ENCODE measurements at regions not wholly inside any gene's neighbourhood (a gene's known extent, or its start where the extent isn't known, plus 50 kb on each side); places are given as distances from the start of the nearest gene placed in this dataset.
"Not testable (repeated sequence)": the region's sequence is repeated elsewhere in the genome, so short reads cannot be mapped to it uniquely, and the experiment has no call there.

- in situ Hi-C loops (cut with MboI; ENCODE audit: low sequenced_read_pairs), result no loop called here
These were observed 313.1 kb downstream of the SV2B start for GRCh38 chr15:91413142-91413541.

GRCh38 chr15:91414124-91414523, 314.1 kb downstream of the SV2B start:
- in situ Hi-C loops (cut with MboI; ENCODE audit: low sequenced_read_pairs), result no loop called here

DNA sequence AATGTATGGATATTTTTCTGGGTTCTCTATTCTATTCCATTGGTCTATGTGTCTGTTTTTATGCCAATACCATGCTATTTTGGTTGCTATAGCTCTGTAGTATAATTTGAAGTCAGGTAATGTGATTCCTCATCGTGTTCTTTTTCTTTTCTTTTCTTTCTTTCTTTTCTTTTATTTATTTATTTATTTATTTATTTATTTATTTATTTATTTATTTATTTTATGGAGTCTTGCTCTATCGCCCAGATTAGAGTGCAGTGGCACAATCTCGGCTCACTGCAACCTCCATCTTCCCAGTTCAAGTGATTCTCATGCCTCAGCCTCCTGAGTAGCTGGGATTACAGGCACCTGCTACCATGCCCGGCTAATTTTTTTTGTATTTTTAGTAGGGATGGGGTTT, 315.2 kb downstream of the SV2B start:
- in situ Hi-C loops (cut with MboI; ENCODE audit: low sequenced_read_pairs), result not testable (repeated sequence)

DNA sequence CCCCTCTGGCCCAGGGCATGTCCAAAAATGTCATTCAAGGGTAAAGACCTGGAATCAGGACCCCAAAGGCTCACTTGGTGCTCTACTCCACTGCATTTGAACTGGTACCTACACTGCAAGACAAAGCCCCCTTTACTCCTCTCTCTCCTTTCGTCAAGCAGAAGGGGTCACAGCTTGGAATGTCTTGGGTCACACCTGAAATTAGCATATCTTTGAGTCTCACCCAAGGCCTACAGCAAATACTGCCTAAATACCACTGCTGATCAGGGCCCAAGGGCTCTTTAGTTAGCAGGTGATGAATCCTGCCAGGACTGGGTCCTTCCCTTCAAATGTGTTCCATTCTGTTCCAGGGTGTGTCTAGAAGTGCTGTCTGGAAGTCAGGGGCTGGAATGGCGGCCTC, 320.6 kb downstream of the SV2B start:
- in situ Hi-C loops (cut with MboI; ENCODE audit: low sequenced_read_pairs), result no loop called here

- in situ Hi-C loops (cut with MboI; ENCODE audit: low sequenced_read_pairs), result no loop called here
These were observed 322.7 kb downstream of the SV2B start for GRCh38 chr15:91422797-91423196.

DNA sequence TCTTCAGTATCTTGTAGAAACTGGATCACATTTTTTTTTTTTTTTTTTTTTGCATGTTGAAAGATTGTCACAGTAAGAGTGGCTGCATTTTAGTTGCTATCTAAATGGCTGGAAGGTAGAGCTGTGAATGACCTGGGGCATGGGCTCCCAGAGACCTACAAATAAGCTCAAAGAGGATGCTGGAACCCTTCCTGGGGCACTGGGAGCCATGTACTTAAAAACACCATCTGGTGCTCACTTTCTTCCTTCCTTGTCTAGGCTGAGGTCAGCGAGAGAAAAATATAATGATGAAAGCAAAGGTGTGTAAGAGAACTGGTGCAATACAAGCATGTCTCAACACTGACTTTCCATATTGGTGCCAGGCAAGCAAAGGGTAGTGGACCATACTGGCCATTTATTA, 323.9 kb downstream of the SV2B start:
- in situ Hi-C loops (cut with MboI; ENCODE audit: low sequenced_read_pairs), result no loop called here

GRCh38 chr15:91426412-91426811, 326.4 kb downstream of the SV2B start:
- in situ Hi-C loops (cut with MboI; ENCODE audit: low sequenced_read_pairs), result no loop called here

GRCh38 chr15:91429973-91430372, 329.9 kb downstream of the SV2B start:
- in situ Hi-C loops (cut with MboI; ENCODE audit: low sequenced_read_pairs), result no loop called here

DNA sequence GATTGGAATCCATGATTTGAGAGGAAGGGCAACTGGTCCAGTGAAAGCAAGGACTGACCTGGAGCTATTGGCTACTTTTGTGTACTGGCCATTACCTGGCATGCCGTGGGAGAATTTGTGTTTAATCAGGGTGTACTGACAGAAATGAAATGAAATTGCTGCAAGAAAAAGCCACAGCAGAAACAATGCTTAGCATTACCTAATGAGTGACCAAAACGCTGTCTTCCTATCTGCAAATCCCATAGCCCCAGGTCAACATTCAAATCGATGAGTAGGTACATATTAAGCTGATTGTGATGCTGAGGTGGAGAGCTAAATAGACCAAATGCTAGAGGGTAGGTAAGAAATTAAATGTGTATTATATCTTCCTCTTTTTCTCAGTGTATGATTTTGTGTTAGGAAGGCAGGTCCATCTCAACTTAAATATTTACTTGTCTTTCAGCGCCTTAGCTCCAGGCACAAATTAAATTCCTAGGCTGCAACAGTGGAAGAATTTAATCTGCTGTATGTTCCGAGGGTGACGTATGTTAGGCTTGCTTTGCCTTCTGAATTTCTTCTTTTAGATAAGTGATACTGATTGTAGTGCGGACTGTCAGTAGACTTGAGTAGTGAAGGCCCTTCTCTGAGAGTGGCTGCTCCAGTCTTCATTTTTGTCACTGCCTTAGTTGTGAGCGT, 331.1 kb downstream of the SV2B start:
- in situ Hi-C loops (cut with MboI; ENCODE audit: low sequenced_read_pairs), result no loop called here

GRCh38 chr15:91435113-91435512, 335.1 kb downstream of the SV2B start:
- in situ Hi-C loops (cut with MboI; ENCODE audit: low sequenced_read_pairs), result no loop called here

GRCh38 chr15:91444656-91445055, 344.6 kb downstream of the SV2B start:
- in situ Hi-C loops (cut with MboI; ENCODE audit: low sequenced_read_pairs), result no loop called here

- in situ Hi-C loops (cut with MboI; ENCODE audit: low sequenced_read_pairs), result no loop called here
These were observed 345.7 kb downstream of the SV2B start for GRCh38 chr15:91445695-91446228.

DNA sequence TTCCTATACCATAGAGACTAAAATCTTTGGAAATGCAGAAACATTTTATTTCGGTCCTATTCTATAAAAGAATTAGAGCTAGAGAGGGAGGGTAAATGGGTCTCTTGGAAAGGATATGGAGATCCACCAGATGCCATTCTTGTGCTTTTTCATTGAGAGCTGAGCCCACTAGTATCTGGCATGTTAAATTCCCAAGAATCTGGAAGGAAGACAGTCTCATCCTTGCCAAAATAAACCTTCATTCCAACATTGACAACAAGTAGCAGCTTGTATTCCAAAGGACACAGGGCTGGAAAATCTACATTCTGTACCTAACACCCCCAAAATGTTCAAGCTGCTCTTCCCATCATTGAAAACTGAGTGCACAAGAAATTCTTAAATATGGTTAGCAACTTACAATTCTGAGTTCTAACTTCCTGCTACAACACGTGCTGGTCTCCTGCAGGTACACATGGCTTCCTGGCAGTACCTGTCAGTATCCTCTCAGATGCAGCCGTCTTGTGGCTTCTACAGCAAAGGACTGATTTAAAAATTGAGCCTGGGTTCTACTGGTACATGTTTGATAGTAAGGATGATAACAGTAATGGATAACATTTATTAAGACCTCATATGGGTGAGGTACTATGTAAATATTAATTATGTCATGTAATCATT, 348.1 kb downstream of the SV2B start:
- in situ Hi-C loops (cut with MboI; ENCODE audit: low sequenced_read_pairs), result no loop called here

- in situ Hi-C loops (cut with MboI; ENCODE audit: low sequenced_read_pairs), result not testable (repeated sequence)
These were observed 353.3 kb downstream of the SV2B start for GRCh38 chr15:91453376-91453775.

GRCh38 chr15:91456251-91456718, 356.2 kb downstream of the SV2B start:
- in situ Hi-C loops (cut with MboI; ENCODE audit: low sequenced_read_pairs), result no loop called here

DNA sequence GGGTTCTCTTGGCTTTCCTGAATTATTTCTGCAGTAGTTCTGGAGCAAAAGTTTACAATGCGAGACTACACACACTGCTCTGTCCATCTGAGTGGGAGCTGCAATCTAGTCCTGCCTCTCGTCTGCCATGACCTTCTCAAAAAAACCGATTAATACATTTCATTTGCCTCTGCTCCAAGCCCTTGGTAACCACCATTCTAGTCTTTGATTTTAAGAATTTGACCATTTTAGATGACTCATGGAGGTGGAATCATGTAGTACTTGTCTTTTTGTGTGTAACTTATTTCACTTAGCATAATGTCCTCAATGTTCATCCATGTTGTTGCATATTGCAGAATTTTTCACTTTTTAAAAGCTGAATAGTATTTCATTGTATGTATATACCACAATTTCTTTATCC, 356.9 kb downstream of the SV2B start:
- in situ Hi-C loops (cut with MboI; ENCODE audit: low sequenced_read_pairs), result no loop called here

- in situ Hi-C loops (cut with MboI; ENCODE audit: low sequenced_read_pairs), result no loop called here
These were observed 361.3 kb downstream of the SV2B start for GRCh38 chr15:91461377-91461776.

- in situ Hi-C loops (cut with MboI; ENCODE audit: low sequenced_read_pairs), result no loop called here
These were observed 365.0 kb downstream of the SV2B start for GRCh38 chr15:91465086-91465485.

- in situ Hi-C loops (cut with MboI; ENCODE audit: low sequenced_read_pairs), result no loop called here
These were observed 365.6 kb downstream of the SV2B start for GRCh38 chr15:91465696-91466095.

DNA sequence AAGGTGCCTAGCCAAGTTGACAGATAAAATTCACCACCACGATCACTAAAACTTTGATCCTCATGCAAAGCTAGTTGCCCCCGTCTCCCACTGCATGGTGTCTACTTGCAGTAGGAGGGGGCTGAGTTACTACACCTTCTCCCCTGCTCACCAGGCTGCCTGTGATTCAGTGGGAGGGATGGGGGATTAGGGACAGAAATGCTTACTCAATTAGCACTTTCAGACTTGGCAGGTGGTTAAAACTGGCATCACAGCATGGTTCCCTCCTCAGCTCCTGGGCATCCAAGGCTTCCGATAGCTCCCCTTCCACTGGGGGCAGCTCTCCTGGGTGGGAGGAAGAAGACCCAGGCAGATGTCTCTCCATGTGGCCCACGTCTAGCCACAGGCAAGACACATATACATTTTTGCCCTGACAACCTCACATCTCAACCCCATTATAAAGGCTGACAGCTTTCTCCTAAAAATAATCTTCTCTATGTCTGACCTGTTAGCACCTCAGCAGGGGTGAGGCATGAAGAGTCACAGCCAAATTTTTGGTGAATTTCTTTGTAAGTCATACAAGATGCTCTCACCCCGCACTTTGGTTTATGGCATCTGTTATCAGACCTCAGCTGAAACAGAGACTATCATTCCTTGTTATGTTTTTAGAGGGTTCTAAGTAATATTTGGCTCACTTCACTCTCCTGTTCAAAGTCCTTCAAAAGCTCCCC, 369.0 kb downstream of the SV2B start:
- in situ Hi-C loops (cut with MboI; ENCODE audit: low sequenced_read_pairs), result no loop called here

DNA sequence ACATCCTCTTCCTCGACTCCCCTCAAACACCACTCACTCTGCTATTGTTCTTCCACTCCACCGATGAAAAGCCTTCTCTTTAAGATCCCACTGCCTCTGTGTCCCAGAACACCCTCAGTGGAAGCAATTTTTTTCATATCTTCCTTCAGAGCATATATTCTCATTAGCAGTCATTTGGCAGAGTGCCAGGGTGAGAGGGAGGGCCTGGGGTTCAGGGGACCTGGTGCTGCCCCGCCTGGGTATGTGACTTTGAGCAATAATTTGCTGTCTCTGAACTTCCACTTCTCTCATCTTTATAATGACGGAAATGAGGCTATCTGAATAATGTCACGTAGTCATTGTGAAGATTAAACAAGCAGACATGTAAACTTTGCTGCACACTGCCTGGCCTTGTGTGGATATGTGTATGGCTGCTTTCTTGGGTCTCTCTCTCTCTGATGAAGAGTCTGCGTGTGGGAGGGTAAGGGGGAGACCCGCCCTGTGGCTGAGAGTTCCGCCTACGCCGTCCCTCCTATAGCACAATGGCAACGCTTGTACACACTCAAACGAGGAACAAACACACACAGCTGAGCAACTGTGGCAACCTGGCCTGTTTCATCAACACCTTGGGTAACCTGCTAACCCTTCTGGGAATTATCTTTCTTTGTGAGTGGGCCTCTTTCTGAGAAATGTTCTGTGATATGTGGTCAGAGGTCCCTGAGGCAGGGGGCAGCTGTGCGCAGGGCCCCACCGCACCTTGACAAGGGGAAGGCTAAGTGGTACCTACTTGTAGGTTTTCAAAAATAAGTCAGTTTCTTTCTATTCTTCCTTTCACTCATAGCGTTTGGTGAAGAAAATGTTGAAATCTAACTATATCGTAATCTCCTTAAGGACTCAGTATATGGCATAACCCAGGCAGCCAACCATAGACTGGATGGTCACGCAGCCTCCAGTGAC, 369.8 kb downstream of the SV2B start:
- in situ Hi-C loops (cut with MboI; ENCODE audit: low sequenced_read_pairs), result no loop called here

Data from HL-60/S4 treated with retinoic acid at 250 ng/mL for 4 days and 3 days (cell line).